ENCODE measurements at regions not wholly inside any gene's neighbourhood (a gene's known extent, or its start where the extent isn't known, plus 50 kb on each side); places are given as distances from the start of the nearest gene placed in this dataset.
"Not testable (repeated sequence)": the region's sequence is repeated elsewhere in the genome, so short reads cannot be mapped to it uniquely, and the experiment has no call there.

- DNase-seq = not testable (repeated sequence)
Observed at GRCh38 chrY:3367535-3367934, 211.3 kb upstream of the TGIF2LY start.

- DNase-seq = not testable (repeated sequence)
Observed at GRCh38 chrY:3368459-3368858, 210.4 kb upstream of the TGIF2LY start.

- not testable (repeated sequence) for DNase-seq
Observed at GRCh38 chrY:3391508-3391907, 187.4 kb upstream of the TGIF2LY start.

GRCh38 chrY:3404241-3404640 is 174.6 kb upstream of the TGIF2LY start:
- DNase-seq = peak in 1 of 2 experiments; percentile 9

- DNase-seq = peak; percentile 17 to 36
Observed at GRCh38 chrY:3405585-3405984, 173.3 kb upstream of the TGIF2LY start.

- peak in 1 of 2 experiments; percentile 1 for DNase-seq
Observed at GRCh38 chrY:3406896-3407452, 171.9 kb upstream of the TGIF2LY start.

- DNase-seq = not testable (repeated sequence)
Observed at GRCh38 chrY:3410322-3410892, 168.5 kb upstream of the TGIF2LY start.

Measured in erythroblast (primary cell).